WTC11 (cell line): ENCODE measurements at regions not wholly inside any gene's neighbourhood (a gene's known extent, or its start where the extent isn't known, plus 50 kb on each side); places are given as distances from the start of the nearest gene placed in this dataset.

Experiments used
- ATAC-seq: fragments of 200-7000 bp; cut with Tn5 transposase; 2 replicates; pipeline ENCODE4 v1.10.0; 2021; ENCODE audit warnings: mild to moderate bottlenecking, moderate library complexity
- CTCF ChIA-PET: fragments of 300-600 bp; sonication (Branson Sonifier 250); formaldehyde crosslinking; loops from one replicate; lab custom pipeline; 2021; ENCODE audit warnings: antibody characterized with exemption; lab: Charles Lee
- POLR2A ChIA-PET: fragments of 350-600 bp; sonication (Branson Sonifier 250); formaldehyde crosslinking; loops from one replicate; lab custom pipeline; 2021; ENCODE audit warnings: antibody characterized with exemption; lab: Charles Lee
- DNase-seq: peaks from one replicate; pipeline ENCODE4 v3.0.0; 2021; ENCODE audit warnings: low spot score
- H3K27ac Mint-ChIP-seq: 2 replicates; pipeline ENCODE4 v1.8.0; 2021; ENCODE audit warnings: mixed read lengths
- H3K27me3 Mint-ChIP-seq: 2 replicates; pipeline ENCODE4 v1.8.0; 2021; ENCODE audit warnings: low read depth, mild to moderate bottlenecking, moderate library complexity, mixed read lengths
- H3K36me3 Mint-ChIP-seq: 2 replicates; pipeline ENCODE4 v1.8.0; 2021; ENCODE audit warnings: mixed read lengths
- H3K4me1 Mint-ChIP-seq: 2 replicates; pipeline ENCODE4 v1.8.0; 2022; ENCODE audit warnings: mixed read lengths
- H3K4me3 Mint-ChIP-seq: 2 replicates; pipeline ENCODE4 v1.8.0; 2021; ENCODE audit warnings: mild to moderate bottlenecking, moderate library complexity, mixed read lengths
- H3K9me3 Mint-ChIP-seq: 2 replicates; pipeline ENCODE4 v1.8.0; 2021; ENCODE audit warnings: mixed read lengths
- ATF1 ChIP-seq: sonication (generic); formaldehyde crosslinking; IDR thresholded peaks from 2 replicates; pipeline ENCODE4 v1.8.1; 2023; ENCODE audit warnings: mild to moderate bottlenecking, moderate library complexity, missing genetic modification reagents
- CREM ChIP-seq: sonication (generic); formaldehyde crosslinking; IDR thresholded peaks from 2 replicates; pipeline ENCODE4 v1.8.1; 2022; ENCODE audit warnings: mild to moderate bottlenecking, missing genetic modification reagents, moderate library complexity
- FOXP1 ChIP-seq: sonication (generic); formaldehyde crosslinking; IDR thresholded peaks from 2 replicates; pipeline ENCODE4 v1.8.0; 2022; ENCODE audit warnings: missing genetic modification reagents, mild to moderate bottlenecking, moderate library complexity, borderline replicate concordance
- GABPB1 ChIP-seq: sonication (generic); formaldehyde crosslinking; IDR thresholded peaks from 2 replicates; pipeline ENCODE4 v1.8.1; 2023; ENCODE audit warnings: mild to moderate bottlenecking, missing genetic modification reagents
- GTF2I ChIP-seq: fragments of 250-450 bp; sonication (Bioruptor Pico); conservative IDR thresholded peaks from 2 replicates; pipeline ENCODE4 v1.4.0; 2021; ENCODE audit warnings: mild to moderate bottlenecking
- HMGA2 ChIP-seq: fragments of 250-450 bp; sonication (Bioruptor Pico); IDR thresholded peaks from 2 replicates; pipeline ENCODE4 v1.4.0; 2021; ENCODE audit warnings: mild to moderate bottlenecking, moderate library complexity
- IRF2 ChIP-seq: sonication (generic); formaldehyde crosslinking; IDR thresholded peaks from 2 replicates; pipeline ENCODE4 v1.8.0; 2022; ENCODE audit warnings: low read depth, missing genetic modification reagents, borderline replicate concordance
- JAZF1 ChIP-seq: fragments of 250-450 bp; sonication (Bioruptor Pico); IDR thresholded peaks from 2 replicates; pipeline ENCODE4 v1.9.0; 2021; ENCODE audit warnings: moderate library complexity, mild to moderate bottlenecking, inconsistent platforms
- KAT7 ChIP-seq: sonication (generic); formaldehyde crosslinking; IDR thresholded peaks from 2 replicates; pipeline ENCODE4 v1.8.1; 2023; ENCODE audit warnings: missing genetic modification reagents, mild to moderate bottlenecking, borderline replicate concordance
- MXD4 ChIP-seq: fragments of 250-450 bp; sonication (Bioruptor Pico); IDR thresholded peaks from 2 replicates; pipeline ENCODE4 v1.8.0; 2021; ENCODE audit warnings: mild to moderate bottlenecking, moderate library complexity, borderline replicate concordance
- NFE2L1 ChIP-seq: sonication (generic); formaldehyde crosslinking; IDR thresholded peaks from 2 replicates; pipeline ENCODE4 v1.8.1; 2023; ENCODE audit warnings: missing genetic modification reagents
- NR1H2 ChIP-seq: sonication (generic); formaldehyde crosslinking; IDR thresholded peaks from 2 replicates; pipeline ENCODE4 v1.9.0; 2021; ENCODE audit warnings: mild to moderate bottlenecking, moderate library complexity, missing genetic modification reagents
- OVOL2 ChIP-seq: fragments of 250-450 bp; sonication (Bioruptor Pico); IDR thresholded peaks from 2 replicates; pipeline ENCODE4 v1.9.0; 2021; ENCODE audit warnings: mild to moderate bottlenecking, borderline replicate concordance
- RELA ChIP-seq: sonication (generic); formaldehyde crosslinking; IDR thresholded peaks from 2 replicates; pipeline ENCODE4 v1.8.1; 2022; ENCODE audit warnings: missing genetic modification reagents, mild to moderate bottlenecking, borderline replicate concordance
- TCF7 ChIP-seq: sonication (generic); formaldehyde crosslinking; IDR thresholded peaks from 2 replicates; pipeline ENCODE4 v1.8.0; 2022; ENCODE audit warnings: mild to moderate bottlenecking, low read depth, missing genetic modification reagents, moderate library complexity
- TEAD4 ChIP-seq: sonication (generic); formaldehyde crosslinking; IDR thresholded peaks from 2 replicates; pipeline ENCODE4 v1.8.0; 2022; ENCODE audit warnings: mild to moderate bottlenecking, missing genetic modification reagents
- ZNF121 ChIP-seq: sonication (generic); formaldehyde crosslinking; IDR thresholded peaks from 2 replicates; pipeline ENCODE4 v1.8.0; 2023; ENCODE audit warnings: missing genetic modification reagents
- ZNF219 ChIP-seq: sonication (generic); formaldehyde crosslinking; IDR thresholded peaks from 2 replicates; pipeline ENCODE4 v1.8.0; 2023; ENCODE audit warnings: missing genetic modification reagents, mild to moderate bottlenecking, borderline replicate concordance
- ZNF263 ChIP-seq: sonication (generic); formaldehyde crosslinking; IDR thresholded peaks from 2 replicates; pipeline ENCODE4 v1.8.1; 2022; ENCODE audit warnings: low read depth, mild to moderate bottlenecking, moderate library complexity, missing genetic modification reagents
- ZNF396 ChIP-seq: fragments of 250-450 bp; sonication (Bioruptor Pico); IDR thresholded peaks from 2 replicates; pipeline ENCODE4 v1.8.0; 2021; ENCODE audit warnings: mild to moderate bottlenecking, moderate library complexity, borderline replicate concordance
- ZNF423 ChIP-seq: fragments of 250-450 bp; sonication (Bioruptor Pico); IDR thresholded peaks from 2 replicates; pipeline ENCODE4 v2.1.2; 2022; ENCODE audit warnings: mild to moderate bottlenecking, moderate library complexity
- TF ChIP-seq, protein P1 (sequence below): sonication (generic); formaldehyde crosslinking; IDR thresholded peaks from 2 replicates; pipeline ENCODE4 v1.8.1; 2022; ENCODE audit warnings: low read depth, missing genetic modification reagents, borderline replicate concordance
- TF ChIP-seq, protein P2 (sequence below): sonication (generic); formaldehyde crosslinking; IDR thresholded peaks from 2 replicates; pipeline ENCODE4 v1.8.0; 2022; ENCODE audit warnings: mild to moderate bottlenecking, missing genetic modification reagents
- TF ChIP-seq, protein P3 (sequence below): sonication (generic); formaldehyde crosslinking; IDR thresholded peaks from 2 replicates; pipeline ENCODE4 v1.8.1; 2023; ENCODE audit warnings: mild to moderate bottlenecking, missing genetic modification reagents, moderate library complexity
- TF ChIP-seq, protein P4 (sequence below): sonication (generic); formaldehyde crosslinking; IDR thresholded peaks from 2 replicates; pipeline ENCODE4 v1.8.1; 2023; ENCODE audit warnings: mild to moderate bottlenecking, missing genetic modification reagents
- TF ChIP-seq, protein P5 (sequence below): sonication (generic); formaldehyde crosslinking; IDR thresholded peaks from 2 replicates; pipeline ENCODE4 v1.8.1; 2023; ENCODE audit warnings: mild to moderate bottlenecking, moderate library complexity, missing genetic modification reagents

DNA sequence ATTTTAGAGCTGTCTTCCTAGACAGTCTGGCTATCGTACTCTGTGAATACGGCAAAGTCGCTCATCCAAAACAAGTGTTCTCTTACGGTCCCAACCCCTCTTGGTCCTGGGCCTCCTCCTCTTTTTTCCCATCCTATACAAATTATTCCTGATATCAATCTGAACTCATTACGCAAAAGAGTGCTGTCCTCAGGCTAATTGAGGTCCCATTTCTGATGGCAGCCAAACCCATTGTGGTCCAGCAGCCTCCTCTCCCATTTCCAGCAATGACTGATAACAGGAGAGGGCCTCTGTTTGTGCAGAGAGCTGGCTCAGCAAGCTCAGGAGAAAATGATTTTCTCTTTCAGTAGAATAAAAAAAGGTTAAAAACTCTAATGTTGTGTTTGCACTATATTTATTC, 203.4 kb upstream of the GHITM start (continued):
- no peak for TF ChIP-seq KAT7 (CRISPR knock-in tag)

DNA sequence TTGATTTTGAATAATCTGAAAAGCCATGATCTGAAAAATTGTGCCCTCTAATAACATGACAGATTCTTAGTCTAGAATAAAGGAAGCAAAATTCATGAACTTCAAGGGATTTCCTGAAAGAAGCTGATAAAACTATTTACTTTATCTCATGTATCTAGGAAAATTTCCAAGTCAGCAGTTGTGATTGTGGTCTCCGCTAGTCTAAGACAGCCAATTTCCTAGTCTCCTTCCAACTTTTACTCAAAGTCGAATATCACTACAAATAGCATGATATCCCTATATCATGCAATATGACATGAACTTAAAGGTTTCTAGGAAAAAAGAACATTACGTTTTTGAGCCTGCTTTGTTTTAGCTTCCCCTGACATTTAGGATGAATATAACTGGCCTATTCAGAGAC, 202.1 kb upstream of the GHITM start:
- Mint-ChIP-seq H3K27ac (no peak overlapping the region), H3K4me1 (peaks cover 14% of the 10 kb centered on the region), H3K27me3 (peaks cover 3% of the 10 kb centered on the region; the same call in 1 of the 2 replicates), H3K9me3 (no peaks in the 10 kb centered on the region), H3K4me3 (no peak overlapping the region)
- no peak for TF ChIP-seq GTF2I (CRISPR knock-in tag)
- no peak for TF ChIP-seq GABPB1
- TF ChIP-seq MXD4 (CRISPR knock-in tag): no peak
- TF ChIP-seq, all 79 proteins: peak for 0
- ChIA-PET POLR2A (no interaction called here), CTCF (no interaction called here)
- ATAC-seq (no peak), DNase-seq (no peak)
- H3K36me3 Mint-ChIP-seq: no peaks in the 10 kb centered on the region

DNA sequence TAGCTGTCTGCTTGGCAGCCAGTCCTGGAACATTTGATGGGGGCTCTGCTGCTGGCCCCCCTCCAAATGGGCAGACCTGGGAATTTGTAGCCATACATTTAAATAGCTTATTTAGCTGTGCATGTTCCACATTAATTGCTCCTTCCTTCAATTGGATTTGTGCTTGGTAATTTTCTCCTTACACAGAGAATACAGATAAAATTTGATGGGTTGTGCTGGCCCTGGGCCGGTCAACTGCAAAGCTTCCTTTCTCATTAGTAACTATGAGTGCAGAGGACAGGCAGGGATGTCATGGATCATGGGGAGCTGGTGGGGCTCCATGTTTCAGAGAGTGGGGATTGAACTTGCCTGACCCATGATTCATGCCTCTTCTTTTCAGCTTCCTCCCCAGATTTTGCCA, 201.5 kb upstream of the GHITM start:
- Mint-ChIP-seq H3K4me1 (peaks cover 13% of the 10 kb centered on the region), H3K9me3 (no peaks in the 10 kb centered on the region), H3K27ac (no peak overlapping the region), H3K36me3 (no peaks in the 10 kb centered on the region), H3K27me3 (peaks cover 3% of the 10 kb centered on the region; the same call in 1 of the 2 replicates), H3K4me3 (no peak overlapping the region)
- TF ChIP-seq RELA (CRISPR knock-in tag) (no peak), CREM (CRISPR knock-in tag) (no peak), FOXP1 (CRISPR knock-in tag) (no peak), ZNF121 (CRISPR knock-in tag) (no peak), GTF2I (CRISPR knock-in tag) (no peak), JAZF1 (no peak), HMGA2 (CRISPR knock-in tag) (no peak), NR1H2 (CRISPR knock-in tag) (no peak), IRF2 (CRISPR knock-in tag) (no peak), TCF7 (CRISPR knock-in tag) (no peak), TEAD4 (no peak), ZNF423 (CRISPR knock-in tag) (no peak), GABPB1 (no peak), ZNF263 (no peak)
- TF ChIP-seq, protein P1, sequence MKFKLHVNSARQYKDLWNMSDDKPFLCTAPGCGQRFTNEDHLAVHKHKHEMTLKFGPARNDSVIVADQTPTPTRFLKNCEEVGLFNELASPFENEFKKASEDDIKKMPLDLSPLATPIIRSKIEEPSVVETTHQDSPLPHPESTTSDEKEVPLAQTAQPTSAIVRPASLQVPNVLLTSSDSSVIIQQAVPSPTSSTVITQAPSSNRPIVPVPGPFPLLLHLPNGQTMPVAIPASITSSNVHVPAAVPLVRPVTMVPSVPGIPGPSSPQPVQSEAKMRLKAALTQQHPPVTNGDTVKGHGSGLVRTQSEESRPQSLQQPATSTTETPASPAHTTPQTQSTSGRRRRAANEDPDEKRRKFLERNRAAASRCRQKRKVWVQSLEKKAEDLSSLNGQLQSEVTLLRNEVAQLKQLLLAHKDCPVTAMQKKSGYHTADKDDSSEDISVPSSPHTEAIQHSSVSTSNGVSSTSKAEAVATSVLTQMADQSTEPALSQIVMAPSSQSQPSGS (CRISPR knock-in tag): no peak
- TF ChIP-seq, protein P2, sequence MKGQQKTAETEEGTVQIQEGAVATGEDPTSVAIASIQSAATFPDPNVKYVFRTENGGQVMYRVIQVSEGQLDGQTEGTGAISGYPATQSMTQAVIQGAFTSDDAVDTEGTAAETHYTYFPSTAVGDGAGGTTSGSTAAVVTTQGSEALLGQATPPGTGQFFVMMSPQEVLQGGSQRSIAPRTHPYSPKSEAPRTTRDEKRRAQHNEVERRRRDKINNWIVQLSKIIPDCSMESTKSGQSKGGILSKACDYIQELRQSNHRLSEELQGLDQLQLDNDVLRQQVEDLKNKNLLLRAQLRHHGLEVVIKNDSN (CRISPR knock-in tag): no peak
- TF ChIP-seq, protein P3, sequence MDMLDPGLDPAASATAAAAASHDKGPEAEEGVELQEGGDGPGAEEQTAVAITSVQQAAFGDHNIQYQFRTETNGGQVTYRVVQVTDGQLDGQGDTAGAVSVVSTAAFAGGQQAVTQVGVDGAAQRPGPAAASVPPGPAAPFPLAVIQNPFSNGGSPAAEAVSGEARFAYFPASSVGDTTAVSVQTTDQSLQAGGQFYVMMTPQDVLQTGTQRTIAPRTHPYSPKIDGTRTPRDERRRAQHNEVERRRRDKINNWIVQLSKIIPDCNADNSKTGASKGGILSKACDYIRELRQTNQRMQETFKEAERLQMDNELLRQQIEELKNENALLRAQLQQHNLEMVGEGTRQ (CRISPR knock-in tag): no peak
- ATAC-seq: no peak
- ChIA-PET POLR2A (no interaction called here), CTCF (interaction anchor here (0.8 kb wide), 1 partner anchor 20 kb away, joined by 3 read pairs; no protein-coding TSS in a partner anchor)
- no peak for DNase-seq

DNA sequence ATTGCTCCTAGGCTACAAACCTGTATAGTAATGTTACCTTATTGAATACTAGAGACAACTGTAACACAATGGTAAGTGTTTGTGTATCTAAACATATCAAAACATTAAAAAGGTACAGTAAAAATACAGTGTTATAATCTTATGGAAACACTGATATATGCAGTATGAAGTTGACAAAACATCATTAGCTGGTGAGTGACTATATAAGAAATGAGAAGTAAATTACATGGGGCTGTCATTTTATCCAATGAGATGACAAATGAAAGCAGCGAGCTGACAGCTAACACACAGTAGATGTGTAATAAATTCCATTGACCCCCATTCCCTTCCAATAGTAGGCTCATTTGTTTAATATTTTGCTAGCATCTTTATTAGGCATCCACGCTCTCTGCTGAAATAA, 198.1 kb upstream of the GHITM start:
- no peaks in the 10 kb centered on the region for H3K9me3 Mint-ChIP-seq
- ChIA-PET CTCF (no interaction called here), POLR2A (no interaction called here)
- H3K4me3 Mint-ChIP-seq: no peak overlapping the region
- DNase-seq (no peak), ATAC-seq (no peak)
- H3K27me3 Mint-ChIP-seq: peaks cover 3% of the 10 kb centered on the region
- no peaks in the 10 kb centered on the region for H3K36me3 Mint-ChIP-seq
- TF ChIP-seq, protein P4, sequence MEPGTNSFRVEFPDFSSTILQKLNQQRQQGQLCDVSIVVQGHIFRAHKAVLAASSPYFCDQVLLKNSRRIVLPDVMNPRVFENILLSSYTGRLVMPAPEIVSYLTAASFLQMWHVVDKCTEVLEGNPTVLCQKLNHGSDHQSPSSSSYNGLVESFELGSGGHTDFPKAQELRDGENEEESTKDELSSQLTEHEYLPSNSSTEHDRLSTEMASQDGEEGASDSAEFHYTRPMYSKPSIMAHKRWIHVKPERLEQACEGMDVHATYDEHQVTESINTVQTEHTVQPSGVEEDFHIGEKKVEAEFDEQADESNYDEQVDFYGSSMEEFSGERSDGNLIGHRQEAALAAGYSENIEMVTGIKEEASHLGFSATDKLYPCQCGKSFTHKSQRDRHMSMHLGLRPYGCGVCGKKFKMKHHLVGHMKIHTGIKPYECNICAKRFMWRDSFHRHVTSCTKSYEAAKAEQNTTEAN (CRISPR knock-in tag): no peak
- TF ChIP-seq OVOL2 (no peak), ZNF219 (no peak), NFE2L1 (CRISPR knock-in tag) (no peak), GTF2I (CRISPR knock-in tag) (no peak), ZNF121 (CRISPR knock-in tag) (no peak), ZNF396 (no peak), ATF1 (CRISPR knock-in tag) (no peak), GABPB1 (no peak)
- TF ChIP-seq, protein P5, sequence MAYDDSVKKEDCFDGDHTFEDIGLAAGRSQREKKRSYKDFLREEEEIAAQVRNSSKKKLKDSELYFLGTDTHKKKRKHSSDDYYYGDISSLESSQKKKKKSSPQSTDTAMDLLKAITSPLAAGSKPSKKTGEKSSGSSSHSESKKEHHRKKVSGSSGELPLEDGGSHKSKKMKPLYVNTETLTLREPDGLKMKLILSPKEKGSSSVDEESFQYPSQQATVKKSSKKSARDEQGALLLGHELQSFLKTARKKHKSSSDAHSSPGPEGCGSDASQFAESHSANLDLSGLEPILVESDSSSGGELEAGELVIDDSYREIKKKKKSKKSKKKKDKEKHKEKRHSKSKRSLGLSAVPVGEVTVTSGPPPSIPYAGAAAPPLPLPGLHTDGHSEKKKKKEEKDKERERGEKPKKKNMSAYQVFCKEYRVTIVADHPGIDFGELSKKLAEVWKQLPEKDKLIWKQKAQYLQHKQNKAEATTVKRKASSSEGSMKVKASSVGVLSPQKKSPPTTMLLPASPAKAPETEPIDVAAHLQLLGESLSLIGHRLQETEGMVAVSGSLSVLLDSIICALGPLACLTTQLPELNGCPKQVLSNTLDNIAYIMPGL: no peak
- TF ChIP-seq, protein P2 (CRISPR knock-in tag): no peak
- TF ChIP-seq, all 79 proteins: peak for 0
- H3K4me1 Mint-ChIP-seq: peaks cover 27% of the 10 kb centered on the region
- no peak overlapping the region for H3K27ac Mint-ChIP-seq
